ENCODE measurements at regions not wholly inside any gene's neighbourhood (a gene's known extent, or its start where the extent isn't known, plus 50 kb on each side); places are given as distances from the start of the nearest gene placed in this dataset.

GRCh38 chr2:53448086-53448485 is 319.5 kb upstream of the CHAC2 start:
- DNase-seq (ENCODE audit: low spot score): no peak

- no peak for DNase-seq (ENCODE audit: low spot score)
Observed at GRCh38 chr2:53445383-53446070, 322.1 kb upstream of the CHAC2 start.

DNA sequence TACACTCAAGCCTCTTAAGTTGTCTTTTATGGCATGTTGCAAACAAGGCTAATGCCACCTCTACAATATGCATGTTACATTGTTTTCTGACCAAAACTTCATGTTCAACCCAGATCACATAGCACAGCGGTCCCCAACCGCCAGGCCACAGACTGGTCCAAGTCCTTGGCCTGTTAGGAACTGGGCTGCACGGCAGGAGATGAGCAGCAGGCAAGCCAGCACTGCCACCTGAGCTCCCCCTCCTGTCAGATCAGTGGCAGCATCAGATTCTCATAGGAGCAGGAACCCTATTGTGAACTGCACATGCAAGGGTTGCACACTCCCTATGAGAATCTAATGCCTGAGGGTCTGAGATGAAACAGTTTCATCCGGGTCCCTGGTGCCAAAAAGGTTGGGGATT is 324.8 kb upstream of the CHAC2 start:
- no peak for DNase-seq (ENCODE audit: low spot score)

GRCh38 chr2:53442093-53442492 is 325.5 kb upstream of the CHAC2 start:
- no peak for DNase-seq (ENCODE audit: low spot score)

DNA sequence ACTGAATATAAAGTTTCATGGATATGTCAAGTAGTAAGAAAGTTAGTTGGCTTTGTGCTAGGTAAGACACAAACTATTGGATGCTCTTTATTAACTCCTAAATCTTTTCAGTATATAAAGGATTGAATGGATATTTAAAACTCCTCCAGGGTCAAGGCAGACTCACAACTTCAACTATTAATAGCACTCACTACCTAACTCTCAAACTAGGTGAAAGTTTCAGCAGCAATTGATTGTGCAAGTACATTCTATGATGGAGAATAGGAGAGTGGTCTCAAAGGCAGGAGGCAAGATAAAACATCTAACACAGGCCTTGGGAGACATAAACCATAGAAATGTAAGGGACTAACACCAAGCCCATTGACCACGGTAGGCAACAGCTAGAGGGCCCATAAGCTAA is 328.9 kb upstream of the CHAC2 start:
- DNase-seq (ENCODE audit: low spot score): no peak

DNA sequence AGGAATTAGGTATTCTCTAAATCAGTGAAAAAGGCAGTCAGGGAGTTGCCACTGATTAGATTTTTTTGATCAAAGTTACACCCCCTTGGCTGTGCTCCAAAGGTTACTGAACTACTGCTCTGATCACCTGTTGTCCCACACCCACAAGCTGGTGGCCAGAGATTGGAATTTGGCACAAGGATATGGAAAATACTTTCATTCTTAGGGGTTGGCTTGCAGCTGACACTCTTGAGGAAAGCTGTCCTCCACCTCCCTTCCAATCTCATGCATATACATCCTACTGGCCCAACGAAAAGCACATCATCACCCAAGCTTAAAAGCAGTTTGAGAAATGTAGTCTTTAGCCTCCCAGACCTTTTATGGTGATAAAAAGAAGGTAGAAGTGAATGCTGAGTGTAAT is 329.5 kb upstream of the CHAC2 start:
- DNase-seq (ENCODE audit: low spot score): no peak

GRCh38 chr2:53437371-53437770 is 330.2 kb upstream of the CHAC2 start:
- DNase-seq (ENCODE audit: low spot score): no peak

GRCh38 chr2:53436882-53437281 is 330.7 kb upstream of the CHAC2 start:
- no peak for DNase-seq (ENCODE audit: low spot score)

GRCh38 chr2:53435610-53436009 is 332.0 kb upstream of the CHAC2 start:
- no peak for DNase-seq (ENCODE audit: low spot score)

- no peak for DNase-seq (ENCODE audit: low spot score)
Observed at GRCh38 chr2:53434466-53434865, 333.1 kb upstream of the CHAC2 start.

- DNase-seq (ENCODE audit: low spot score): no peak
Observed at GRCh38 chr2:53432936-53433335, 334.7 kb upstream of the CHAC2 start.

DNA sequence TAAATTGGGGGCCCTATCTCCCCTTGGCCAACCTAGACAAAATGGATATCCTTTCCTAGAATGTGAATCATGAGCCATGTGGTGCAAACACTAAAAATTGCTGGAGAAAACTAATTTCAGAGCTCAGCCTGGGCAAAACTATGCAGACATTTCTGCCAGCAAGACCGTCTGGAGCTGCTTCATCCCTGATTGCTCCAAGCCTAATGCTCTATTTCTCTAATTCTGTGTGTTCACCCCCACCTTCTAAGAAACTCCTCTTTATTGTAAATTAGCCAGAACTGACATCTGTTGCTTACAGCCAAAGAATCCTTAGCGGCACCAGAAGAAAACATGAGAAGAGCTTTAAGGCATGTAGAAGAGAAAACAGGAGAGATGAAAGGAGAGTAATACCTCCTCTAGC is 337.7 kb upstream of the CHAC2 start:
- DNase-seq (ENCODE audit: low spot score): no peak

DNA sequence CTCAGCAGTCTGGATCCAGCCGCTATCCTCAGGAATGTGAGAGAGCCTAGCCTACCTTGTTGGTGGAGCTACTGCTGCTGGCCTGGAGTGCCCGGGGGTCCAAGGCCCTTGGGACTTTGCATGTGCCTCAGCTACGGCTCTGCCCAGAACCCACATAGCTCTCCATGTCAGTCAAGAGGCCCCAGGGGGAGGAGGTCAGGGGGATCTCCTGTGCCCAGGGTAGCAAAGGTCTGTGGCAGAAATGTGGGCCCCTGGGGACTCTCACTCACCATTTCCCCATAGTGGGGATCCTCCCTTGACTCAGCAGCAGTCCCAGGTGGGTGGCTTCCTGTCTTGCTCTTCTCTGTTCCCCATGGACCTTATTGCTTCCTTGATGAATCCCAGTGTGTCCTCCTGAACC is 342.7 kb upstream of the CHAC2 start:
- DNase-seq (ENCODE audit: low spot score): no peak

GRCh38 chr2:53423465-53423864 is 344.1 kb upstream of the CHAC2 start:
- no peak for DNase-seq (ENCODE audit: low spot score)

GRCh38 chr2:53422979-53423378 is 344.6 kb upstream of the CHAC2 start:
- peak; percentile 32 for DNase-seq (ENCODE audit: low spot score)

DNA sequence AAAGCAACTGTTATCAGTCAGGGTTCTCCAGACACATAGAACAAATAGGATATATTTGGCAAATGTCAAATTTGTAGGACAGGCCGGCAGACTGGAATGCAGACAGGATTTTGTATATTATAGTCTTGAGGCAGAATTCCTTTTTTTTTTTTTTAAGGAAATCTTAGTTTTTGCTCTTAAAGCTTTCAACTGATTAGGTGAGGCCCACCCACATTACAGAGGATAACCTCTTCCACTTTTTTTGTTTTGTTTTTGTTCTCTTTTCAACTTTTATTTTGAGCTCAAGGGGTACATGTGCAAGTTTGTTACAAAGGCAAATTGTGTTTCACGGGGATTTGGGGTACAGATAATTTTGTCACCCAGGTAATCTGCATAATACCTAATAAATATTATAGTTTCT is 350.2 kb upstream of the CHAC2 start:
- DNase-seq (ENCODE audit: low spot score): no peak

- no peak for DNase-seq (ENCODE audit: low spot score)
Observed at GRCh38 chr2:53407363-53408080, 360.1 kb upstream of the CHAC2 start.

- peak; percentile 2 for DNase-seq (ENCODE audit: low spot score)
Observed at GRCh38 chr2:53403792-53404413, 363.7 kb upstream of the CHAC2 start.

DNA sequence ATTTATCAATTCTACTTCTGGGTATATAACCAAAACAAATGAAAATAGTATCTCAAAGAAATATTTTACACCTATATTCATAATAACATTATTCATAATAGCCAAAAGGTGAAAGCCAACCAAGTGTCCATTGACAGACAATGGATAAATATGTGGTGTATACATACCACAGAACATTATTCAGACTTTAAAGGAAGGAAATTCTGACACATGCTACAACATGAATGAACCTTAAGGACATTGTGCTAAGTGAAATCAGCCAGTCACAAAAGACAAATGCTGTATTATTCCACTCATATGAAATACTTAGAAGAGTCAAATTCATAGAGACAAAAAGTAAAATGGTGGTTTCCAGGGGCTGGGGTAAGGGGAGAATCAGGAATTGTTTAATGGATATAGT is 370.5 kb upstream of the CHAC2 start:
- DNase-seq (ENCODE audit: low spot score): no peak

DNA sequence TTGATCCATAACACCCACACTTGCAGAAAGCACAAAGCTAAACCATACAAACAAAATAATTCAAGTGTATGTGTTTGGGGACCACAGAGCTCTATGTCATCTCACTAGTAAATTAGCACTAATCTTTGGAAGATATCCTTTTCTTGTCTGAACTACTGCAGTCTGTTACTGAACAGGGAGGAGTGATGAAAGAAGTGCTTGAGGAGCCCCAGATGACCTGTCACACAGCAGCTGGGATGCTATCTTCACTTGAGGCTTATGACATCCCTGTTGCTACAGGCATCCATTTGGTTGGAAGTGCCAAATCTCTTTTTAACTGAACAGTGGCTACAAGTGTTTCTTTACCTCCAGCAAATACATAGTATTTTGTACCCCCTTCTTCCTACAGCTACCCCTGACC is 386.3 kb upstream of the CHAC2 start:
- no peak for DNase-seq (ENCODE audit: low spot score)

DNA sequence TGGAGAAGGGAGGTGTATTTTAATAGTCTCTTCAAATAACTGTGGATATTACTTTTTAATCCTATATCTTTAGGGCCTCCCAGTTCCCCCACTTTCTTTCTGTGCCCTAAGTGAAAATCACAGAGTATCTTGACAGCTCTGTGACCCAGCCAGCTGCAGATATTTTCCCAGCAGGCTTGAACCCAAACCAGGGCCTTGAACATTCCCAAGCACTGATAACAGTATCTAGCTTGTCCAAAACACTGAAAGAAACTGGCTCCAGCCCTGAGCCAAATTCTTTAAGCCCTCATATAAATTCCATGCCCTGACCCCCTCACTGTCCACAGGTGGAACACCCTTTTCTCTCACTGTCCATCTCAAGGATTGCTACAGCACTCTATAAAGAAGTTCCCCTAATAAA is 388.1 kb upstream of the CHAC2 start:
- DNase-seq (ENCODE audit: low spot score): no peak

GRCh38 chr2:53378791-53379190 is 388.8 kb upstream of the CHAC2 start:
- no peak for DNase-seq (ENCODE audit: low spot score)

GRCh38 chr2:53373126-53373525 is 394.5 kb upstream of the CHAC2 start:
- DNase-seq (ENCODE audit: low spot score): no peak

DNA sequence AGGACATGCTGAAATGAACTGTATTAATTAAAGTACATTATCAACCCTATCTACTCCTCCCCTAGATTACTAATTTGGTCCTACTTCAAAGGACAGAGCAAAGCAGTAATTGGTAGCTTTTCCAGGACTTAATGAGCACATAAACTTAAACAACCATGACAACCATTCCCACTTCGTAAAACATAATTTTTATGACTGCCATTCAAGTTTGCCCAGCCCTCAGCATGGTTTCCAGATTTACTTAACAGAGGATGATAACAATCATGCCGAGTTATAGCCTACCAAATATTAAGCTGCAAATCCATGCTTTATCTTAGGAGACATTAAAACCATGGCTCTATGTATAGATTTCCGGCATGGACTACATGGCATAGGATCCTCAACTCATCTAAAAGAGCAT is 401.1 kb upstream of the CHAC2 start:
- no peak for DNase-seq (ENCODE audit: low spot score)
